ENCODE measurements at regions not wholly inside any gene's neighbourhood (a gene's known extent, or its start where the extent isn't known, plus 50 kb on each side); places are given as distances from the start of the nearest gene placed in this dataset.

- TF ChIP-seq POLR2A (IDR thresholded peaks at IDR 0.05), result no peak
- no peak for TF ChIP-seq POLR2AphosphoS5 (IDR thresholded peaks at IDR 0.05)
- no peak for TF ChIP-seq CTCF (IDR thresholded peaks at IDR 0.05)
- H3K4me1 ChIP-seq, result no peaks in the 10 kb centered on the region
Measured at GRCh38 chr7:19213746-19214145, 68.5 kb upstream of the FERD3L start.

GRCh38 chr7:19210893-19211413 lies 65.7 kb upstream of the FERD3L start:
- Histone ChIP-seq H3K9me3 (peaks cover 0 to 8% of the 10 kb centered on the region in 2 donors), H3K27me3 (no peaks in the 10 kb centered on the region), H3K36me3 (no peaks in the 10 kb centered on the region), H3K27ac (no peak overlapping the region), H3K4me3 (no peak overlapping the region), H3K4me1 (no peaks in the 10 kb centered on the region)
- intact Hi-C loops (cut with DNase I; ENCODE audit: low total_unique reads), result no loop called here
- no peak for DNase-seq (ENCODE audit: low spot score in 2 of 2)
- TF ChIP-seq POLR2A (IDR thresholded peaks at IDR 0.05), result no peak
- TF ChIP-seq CTCF (IDR thresholded peaks at IDR 0.05), result no peak
- TF ChIP-seq POLR2AphosphoS5 (IDR thresholded peaks at IDR 0.05), result no peak

More at GRCh38 chr7:19213746-19214145, 68.5 kb upstream of the FERD3L start:
- no peak for DNase-seq (ENCODE audit: low spot score in 2 of 2)
- no peaks in the 10 kb centered on the region for H3K36me3 ChIP-seq
- H3K4me3 ChIP-seq, result no peak overlapping the region
- H3K27me3 ChIP-seq, result no peaks in the 10 kb centered on the region
- intact Hi-C loops (cut with DNase I; ENCODE audit: low total_unique reads), result no loop called here
- no peak overlapping the region for H3K27ac ChIP-seq
- peaks cover 0 to 8% of the 10 kb centered on the region in 2 donors for H3K9me3 ChIP-seq

- intact Hi-C loops (cut with DNase I; ENCODE audit: low total_unique reads), result no loop called here
- TF ChIP-seq POLR2A (IDR thresholded peaks at IDR 0.05) (no peak), CTCF (IDR thresholded peaks at IDR 0.05) (no peak)
- Histone ChIP-seq H3K36me3 (no peaks in the 10 kb centered on the region), H3K27me3 (no peaks in the 10 kb centered on the region), H3K4me3 (no peak overlapping the region), H3K4me1 (no peaks in the 10 kb centered on the region), H3K9me3 (peaks cover 0 to 8% of the 10 kb centered on the region in 2 donors), H3K27ac (no peak overlapping the region)
- DNase-seq (ENCODE audit: low spot score in 2 of 2), result no peak
Measured at GRCh38 chr7:19209166-19209696, 64.0 kb upstream of the FERD3L start.

- H3K27me3 ChIP-seq, result no peaks in the 10 kb centered on the region
- no peak overlapping the region for H3K4me3 ChIP-seq
- no peak for TF ChIP-seq POLR2AphosphoS5 (IDR thresholded peaks at IDR 0.05)
- TF ChIP-seq POLR2A (IDR thresholded peaks at IDR 0.05), result no peak
- TF ChIP-seq CTCF (IDR thresholded peaks at IDR 0.05), result no peak
- no peak for DNase-seq (ENCODE audit: low spot score in 2 of 2)
- intact Hi-C loops (cut with DNase I; ENCODE audit: low total_unique reads), result no loop called here
- no peak overlapping the region for H3K27ac ChIP-seq
- H3K9me3 ChIP-seq, result peaks cover 0 to 2% of the 10 kb centered on the region in 2 donors
- no peaks in the 10 kb centered on the region for H3K36me3 ChIP-seq
- H3K4me1 ChIP-seq, result no peaks in the 10 kb centered on the region
Measured at GRCh38 chr7:19206721-19207120, 61.5 kb upstream of the FERD3L start.

GRCh38 chr7:19203686-19204085 lies 58.5 kb upstream of the FERD3L start:
- Histone ChIP-seq H3K27me3 (no peaks in the 10 kb centered on the region), H3K9me3 (no peaks in the 10 kb centered on the region), H3K4me1 (no peaks in the 10 kb centered on the region), H3K36me3 (no peaks in the 10 kb centered on the region), H3K4me3 (no peak overlapping the region), H3K27ac (no peak overlapping the region)
- no peak for DNase-seq (ENCODE audit: low spot score in 2 of 2)
- intact Hi-C loops (cut with DNase I; ENCODE audit: low total_unique reads), result no loop called here
- TF ChIP-seq POLR2AphosphoS5 (IDR thresholded peaks at IDR 0.05) (no peak), POLR2A (IDR thresholded peaks at IDR 0.05) (no peak), CTCF (IDR thresholded peaks at IDR 0.05) (no peak)

Measured in breast epithelium (tissue), 4 donors.